ENCODE measurements at regions not wholly inside any gene's neighbourhood (a gene's known extent, or its start where the extent isn't known, plus 50 kb on each side); places are given as distances from the start of the nearest gene placed in this dataset.

DNA sequence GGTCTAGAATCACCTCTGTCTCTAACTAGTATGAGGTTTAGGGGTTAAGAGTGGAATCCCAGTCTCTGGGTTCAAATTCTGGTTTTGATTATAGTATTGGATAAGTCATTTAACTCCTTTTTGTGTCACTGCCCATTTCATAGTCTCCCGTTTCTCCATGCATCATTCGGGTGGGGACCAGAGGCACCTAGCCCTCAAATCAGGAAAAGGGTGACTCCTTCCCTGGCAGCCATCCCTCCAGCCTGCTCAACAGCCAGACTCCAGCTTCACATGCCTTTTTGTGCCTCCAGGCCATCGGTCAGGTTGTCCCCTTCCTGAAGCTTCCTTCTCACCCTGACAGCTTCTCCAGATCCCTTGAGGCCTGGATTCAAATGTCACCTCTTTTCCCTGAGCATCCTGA lies 139.8 kb downstream of the DHX35 start:
- no peaks in the 10 kb centered on the region for H3K4me1 ChIP-seq (ENCODE audit: control insufficient read depth, insufficient read depth, low read length)
- no peak overlapping the region for H3K27ac ChIP-seq (ENCODE audit: extremely low read depth, low read depth, low read length)
- TF ChIP-seq ZNF549 (tag by site-specific recombination; IDR thresholded peaks at IDR 0.05) (no peak), ZNF561 (tag by site-specific recombination; IDR thresholded peaks at IDR 0.05; ENCODE audit: borderline replicate concordance) (no peak), ZNF747 (tag by site-specific recombination; IDR thresholded peaks at IDR 0.05) (no peak), ZNF843 (tag by site-specific recombination; IDR thresholded peaks at IDR 0.05) (no peak), BCL11A (tag by site-specific recombination; IDR thresholded peaks at IDR 0.05; ENCODE audit: low read depth) (no peak), ZNF548 (tag by site-specific recombination; IDR thresholded peaks at IDR 0.05) (no peak), HOXA7 (CRISPR knock-in tag; IDR thresholded peaks at IDR 0.05; ENCODE audit: borderline replicate concordance) (no peak), MZF1 (tag by site-specific recombination; IDR thresholded peaks at IDR 0.05; ENCODE audit: borderline replicate concordance) (no peak), SP7 (tag by site-specific recombination; IDR thresholded peaks at IDR 0.05) (no peak), ZNF221 (tag by site-specific recombination; IDR thresholded peaks at IDR 0.05; ENCODE audit: borderline replicate concordance) (no peak)
- TF ChIP-seq, protein P1, sequence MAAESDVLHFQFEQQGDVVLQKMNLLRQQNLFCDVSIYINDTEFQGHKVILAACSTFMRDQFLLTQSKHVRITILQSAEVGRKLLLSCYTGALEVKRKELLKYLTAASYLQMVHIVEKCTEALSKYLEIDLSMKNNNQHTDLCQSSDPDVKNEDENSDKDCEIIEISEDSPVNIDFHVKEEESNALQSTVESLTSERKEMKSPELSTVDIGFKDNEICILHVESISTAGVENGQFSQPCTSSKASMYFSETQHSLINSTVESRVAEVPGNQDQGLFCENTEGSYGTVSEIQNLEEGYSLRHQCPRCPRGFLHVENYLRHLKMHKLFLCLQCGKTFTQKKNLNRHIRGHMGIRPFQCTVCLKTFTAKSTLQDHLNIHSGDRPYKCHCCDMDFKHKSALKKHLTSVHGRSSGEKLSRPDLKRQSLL (tag by site-specific recombination; IDR thresholded peaks at IDR 0.05), result no peak
- TF ChIP-seq, protein P2, sequence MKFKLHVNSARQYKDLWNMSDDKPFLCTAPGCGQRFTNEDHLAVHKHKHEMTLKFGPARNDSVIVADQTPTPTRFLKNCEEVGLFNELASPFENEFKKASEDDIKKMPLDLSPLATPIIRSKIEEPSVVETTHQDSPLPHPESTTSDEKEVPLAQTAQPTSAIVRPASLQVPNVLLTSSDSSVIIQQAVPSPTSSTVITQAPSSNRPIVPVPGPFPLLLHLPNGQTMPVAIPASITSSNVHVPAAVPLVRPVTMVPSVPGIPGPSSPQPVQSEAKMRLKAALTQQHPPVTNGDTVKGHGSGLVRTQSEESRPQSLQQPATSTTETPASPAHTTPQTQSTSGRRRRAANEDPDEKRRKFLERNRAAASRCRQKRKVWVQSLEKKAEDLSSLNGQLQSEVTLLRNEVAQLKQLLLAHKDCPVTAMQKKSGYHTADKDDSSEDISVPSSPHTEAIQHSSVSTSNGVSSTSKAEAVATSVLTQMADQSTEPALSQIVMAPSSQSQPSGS (tag by site-specific recombination; IDR thresholded peaks at IDR 0.05; ENCODE audit: low read depth), result no peak
- TF ChIP-seq, protein P3, sequence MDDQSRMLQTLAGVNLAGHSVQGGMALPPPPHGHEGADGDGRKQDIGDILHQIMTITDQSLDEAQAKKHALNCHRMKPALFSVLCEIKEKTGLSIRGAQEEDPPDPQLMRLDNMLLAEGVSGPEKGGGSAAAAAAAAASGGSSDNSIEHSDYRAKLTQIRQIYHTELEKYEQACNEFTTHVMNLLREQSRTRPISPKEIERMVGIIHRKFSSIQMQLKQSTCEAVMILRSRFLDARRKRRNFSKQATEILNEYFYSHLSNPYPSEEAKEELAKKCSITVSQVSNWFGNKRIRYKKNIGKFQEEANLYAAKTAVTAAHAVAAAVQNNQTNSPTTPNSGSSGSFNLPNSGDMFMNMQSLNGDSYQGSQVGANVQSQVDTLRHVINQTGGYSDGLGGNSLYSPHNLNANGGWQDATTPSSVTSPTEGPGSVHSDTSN (CRISPR knock-in tag; IDR thresholded peaks at IDR 0.05), result no peak
- TF ChIP-seq, protein P4, sequence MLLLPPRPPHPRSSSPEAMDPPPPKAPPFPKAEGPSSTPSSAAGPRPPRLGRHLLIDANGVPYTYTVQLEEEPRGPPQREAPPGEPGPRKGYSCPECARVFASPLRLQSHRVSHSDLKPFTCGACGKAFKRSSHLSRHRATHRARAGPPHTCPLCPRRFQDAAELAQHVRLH (tag by site-specific recombination; IDR thresholded peaks at IDR 0.05), result no peak
- no peaks in the 10 kb centered on the region for H3K9me3 ChIP-seq (ENCODE audit: control insufficient read depth, insufficient read depth, low read depth, low read length)
- no peaks in the 10 kb centered on the region for H3K36me3 ChIP-seq (ENCODE audit: control insufficient read depth in 2 of 2, insufficient read depth in 1 of 2, low read length in 2 of 2)
- POLR2A ChIA-PET, result no interaction called here
- CTCF ChIA-PET, result no interaction called here
- H3K4me3 ChIP-seq (ENCODE audit: low read depth, low read length), result no peak overlapping the region

DNA sequence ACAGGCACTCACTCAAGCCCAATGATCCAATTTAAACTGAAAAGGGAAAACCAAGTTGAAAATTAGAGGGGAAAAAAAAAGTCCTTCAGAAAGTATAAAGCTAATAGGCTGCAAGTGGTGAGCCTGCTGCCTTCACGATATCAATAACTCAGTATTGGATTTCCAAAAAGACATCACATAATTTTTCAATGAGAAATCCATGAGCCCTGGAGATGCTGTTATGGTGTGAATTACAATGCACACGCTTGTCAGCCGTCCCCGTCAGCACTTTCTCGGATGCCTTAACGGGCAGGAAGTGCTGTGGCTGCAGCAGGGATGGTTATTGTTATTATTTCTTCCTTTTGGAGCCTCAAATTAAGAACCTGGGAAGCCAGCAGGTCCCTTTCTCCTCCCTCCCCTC lies 138.5 kb downstream of the DHX35 start:
- Histone ChIP-seq H3K4me1 (ENCODE audit: control insufficient read depth, insufficient read depth, low read length) (no peaks in the 10 kb centered on the region), H3K27ac (ENCODE audit: extremely low read depth, low read depth, low read length) (no peak overlapping the region), H3K9me3 (ENCODE audit: control insufficient read depth, insufficient read depth, low read depth, low read length) (no peaks in the 10 kb centered on the region), H3K36me3 (ENCODE audit: control insufficient read depth in 2 of 2, insufficient read depth in 1 of 2, low read length in 2 of 2) (no peaks in the 10 kb centered on the region), H3K4me3 (ENCODE audit: low read depth, low read length) (no peak overlapping the region)
- ChIA-PET CTCF (interaction anchor here (0.7 kb wide), 1 partner anchor 12 kb away, joined by 5 read pairs; no protein-coding TSS in a partner anchor), POLR2A (no interaction called here)
- TF ChIP-seq, protein P5, sequence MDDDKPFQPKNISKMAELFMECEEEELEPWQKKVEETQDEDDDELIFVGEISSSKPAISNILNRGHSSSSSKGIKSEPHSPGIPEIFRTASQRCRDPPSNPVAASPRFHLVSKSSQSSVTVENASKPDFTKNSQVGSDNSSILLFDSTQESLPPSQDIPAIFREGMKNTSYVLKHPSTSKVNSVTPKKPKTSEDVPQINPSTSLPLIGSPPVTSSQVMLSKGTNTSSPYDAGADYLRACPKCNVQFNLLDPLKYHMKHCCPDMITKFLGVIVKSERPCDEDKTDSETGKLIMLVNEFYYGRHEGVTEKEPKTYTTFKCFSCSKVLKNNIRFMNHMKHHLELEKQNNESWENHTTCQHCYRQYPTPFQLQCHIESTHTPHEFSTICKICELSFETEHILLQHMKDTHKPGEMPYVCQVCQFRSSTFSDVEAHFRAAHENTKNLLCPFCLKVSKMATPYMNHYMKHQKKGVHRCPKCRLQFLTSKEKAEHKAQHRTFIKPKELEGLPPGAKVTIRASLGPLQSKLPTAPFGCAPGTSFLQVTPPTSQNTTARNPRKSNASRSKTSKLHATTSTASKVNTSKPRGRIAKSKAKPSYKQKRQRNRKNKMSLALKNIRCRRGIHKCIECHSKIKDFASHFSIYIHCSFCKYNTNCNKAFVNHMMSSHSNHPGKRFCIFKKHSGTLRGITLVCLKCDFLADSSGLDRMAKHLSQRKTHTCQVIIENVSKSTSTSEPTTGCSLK (tag by site-specific recombination; IDR thresholded peaks at IDR 0.05), result no peak
- no peak for TF ChIP-seq ZNF175 (tag by site-specific recombination; IDR thresholded peaks at IDR 0.05)
- TF ChIP-seq, protein P6, sequence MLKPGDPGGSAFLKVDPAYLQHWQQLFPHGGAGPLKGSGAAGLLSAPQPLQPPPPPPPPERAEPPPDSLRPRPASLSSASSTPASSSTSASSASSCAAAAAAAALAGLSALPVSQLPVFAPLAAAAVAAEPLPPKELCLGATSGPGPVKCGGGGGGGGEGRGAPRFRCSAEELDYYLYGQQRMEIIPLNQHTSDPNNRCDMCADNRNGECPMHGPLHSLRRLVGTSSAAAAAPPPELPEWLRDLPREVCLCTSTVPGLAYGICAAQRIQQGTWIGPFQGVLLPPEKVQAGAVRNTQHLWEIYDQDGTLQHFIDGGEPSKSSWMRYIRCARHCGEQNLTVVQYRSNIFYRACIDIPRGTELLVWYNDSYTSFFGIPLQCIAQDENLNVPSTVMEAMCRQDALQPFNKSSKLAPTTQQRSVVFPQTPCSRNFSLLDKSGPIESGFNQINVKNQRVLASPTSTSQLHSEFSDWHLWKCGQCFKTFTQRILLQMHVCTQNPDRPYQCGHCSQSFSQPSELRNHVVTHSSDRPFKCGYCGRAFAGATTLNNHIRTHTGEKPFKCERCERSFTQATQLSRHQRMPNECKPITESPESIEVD (tag by site-specific recombination; IDR thresholded peaks at IDR 0.05), result no peak
- no peak for TF ChIP-seq ZNF202 (tag by site-specific recombination; IDR thresholded peaks at IDR 0.05; ENCODE audit: borderline replicate concordance)
- TF ChIP-seq YY1 (tag by site-specific recombination; IDR thresholded peaks at IDR 0.05), result no peak
- TF ChIP-seq ZNF510 (tag by site-specific recombination; IDR thresholded peaks at IDR 0.05; ENCODE audit: insufficient replicate concordance), result no peak
- TF ChIP-seq, protein P7, sequence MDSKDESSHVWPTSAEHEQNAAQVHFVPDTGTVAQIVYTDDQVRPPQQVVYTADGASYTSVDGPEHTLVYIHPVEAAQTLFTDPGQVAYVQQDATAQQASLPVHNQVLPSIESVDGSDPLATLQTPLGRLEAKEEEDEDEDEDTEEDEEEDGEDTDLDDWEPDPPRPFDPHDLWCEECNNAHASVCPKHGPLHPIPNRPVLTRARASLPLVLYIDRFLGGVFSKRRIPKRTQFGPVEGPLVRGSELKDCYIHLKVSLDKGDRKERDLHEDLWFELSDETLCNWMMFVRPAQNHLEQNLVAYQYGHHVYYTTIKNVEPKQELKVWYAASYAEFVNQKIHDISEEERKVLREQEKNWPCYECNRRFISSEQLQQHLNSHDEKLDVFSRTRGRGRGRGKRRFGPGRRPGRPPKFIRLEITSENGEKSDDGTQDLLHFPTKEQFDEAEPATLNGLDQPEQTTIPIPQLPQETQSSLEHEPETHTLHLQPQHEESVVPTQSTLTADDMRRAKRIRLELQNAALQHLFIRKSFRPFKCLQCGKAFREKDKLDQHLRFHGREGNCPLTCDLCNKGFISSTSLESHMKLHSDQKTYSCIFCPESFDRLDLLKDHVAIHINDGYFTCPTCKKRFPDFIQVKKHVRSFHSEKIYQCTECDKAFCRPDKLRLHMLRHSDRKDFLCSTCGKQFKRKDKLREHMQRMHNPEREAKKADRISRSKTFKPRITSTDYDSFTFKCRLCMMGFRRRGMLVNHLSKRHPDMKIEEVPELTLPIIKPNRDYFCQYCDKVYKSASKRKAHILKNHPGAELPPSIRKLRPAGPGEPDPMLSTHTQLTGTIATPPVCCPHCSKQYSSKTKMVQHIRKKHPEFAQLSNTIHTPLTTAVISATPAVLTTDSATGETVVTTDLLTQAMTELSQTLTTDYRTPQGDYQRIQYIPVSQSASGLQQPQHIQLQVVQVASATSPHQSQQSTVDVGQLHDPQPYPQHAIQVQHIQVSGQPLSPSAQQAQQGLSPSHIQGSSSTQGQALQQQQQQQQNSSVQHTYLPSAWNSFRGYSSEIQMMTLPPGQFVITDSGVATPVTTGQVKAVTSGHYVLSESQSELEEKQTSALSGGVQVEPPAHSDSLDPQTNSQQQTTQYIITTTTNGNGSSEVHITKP (tag by site-specific recombination; IDR thresholded peaks at IDR 0.05), result no peak
- TF ChIP-seq ZNF629 (tag by site-specific recombination; IDR thresholded peaks at IDR 0.05), result no peak
- TF ChIP-seq ZNF529 (tag by site-specific recombination; IDR thresholded peaks at IDR 0.05; ENCODE audit: insufficient replicate concordance), result no peak
- no peak for TF ChIP-seq ZBTB17 (tag by site-specific recombination; IDR thresholded peaks at IDR 0.05)

All from HEK293 (cell line).